ENCODE measurements at regions not wholly inside any gene's neighbourhood (a gene's known extent, or its start where the extent isn't known, plus 50 kb on each side); places are given as distances from the start of the nearest gene placed in this dataset.

GRCh38 chr16:48101069-48101674 is 54.6 kb downstream of the ABCC12 start:
- TF ChIP-seq EZH2phosphoT487 (IDR thresholded peaks at IDR 0.05; ENCODE audit: insufficient read depth, low read depth) (no peak), EZH2 (IDR thresholded peaks at IDR 0.05; ENCODE audit: insufficient read depth, poor library complexity, severe bottlenecking) (no peak)
